Loucy (cell line): ENCODE measurements at regions not wholly inside any gene's neighbourhood (a gene's known extent, or its start where the extent isn't known, plus 50 kb on each side); places are given as distances from the start of the nearest gene placed in this dataset.

ENCODE experiments used
- H2AFZ ChIP-seq: fragments of 200-600 bp; sonication (generic); 2 replicates; pipeline ENCODE4 v1.6.0; 2016; ENCODE audit warnings: antibody characterized with exemption, mild to moderate bottlenecking, low read length, moderate library complexity
- H3F3A ChIP-seq: fragments of 200-600 bp; 2 replicates; pipeline ENCODE4 v1.6.0; 2016; ENCODE audit warnings: antibody characterized with exemption, low read depth, mild to moderate bottlenecking
- H3K27me3 ChIP-seq: fragments of 200-600 bp; sonication (generic); 2 replicates; pipeline ENCODE4 v1.6.1; 2014; ENCODE audit warnings: low read length, mild to moderate bottlenecking; ENCODE audit not compliant: insufficient read depth, poor library complexity, severe bottlenecking
- H3K36me3 ChIP-seq: fragments of 200-600 bp; sonication (generic); 2 replicates; pipeline ENCODE4 v1.6.1; 2016; ENCODE audit warnings: low read length; ENCODE audit not compliant: insufficient read depth
- H3K4me1 ChIP-seq: fragments of 200-600 bp; sonication (generic); 2 replicates; pipeline ENCODE4 v1.5.1; 2014; ENCODE audit warnings: low read length, mild to moderate bottlenecking; ENCODE audit not compliant: insufficient read depth, poor library complexity, severe bottlenecking
- H3K4me2 ChIP-seq: fragments of 200-600 bp; sonication (generic); 2 replicates; pipeline ENCODE4 v1.6.0; 2014; ENCODE audit warnings: antibody characterized with exemption, low read length, low read depth, mild to moderate bottlenecking; ENCODE audit not compliant: poor library complexity, severe bottlenecking
- H3K4me3 ChIP-seq: fragments of 200-600 bp; sonication (generic); 2 replicates; pipeline ENCODE4 v1.5.1; 2014; ENCODE audit warnings: low read length, mild to moderate bottlenecking, mixed read lengths; ENCODE audit not compliant: poor library complexity, severe bottlenecking
- H3K79me2 ChIP-seq: fragments of 200-600 bp; sonication (generic); 2 replicates; pipeline ENCODE4 v1.6.1; 2014; ENCODE audit warnings: low read length; ENCODE audit not compliant: insufficient read depth
- H3K9ac ChIP-seq: fragments of 200-600 bp; sonication (generic); 2 replicates; pipeline ENCODE4 v1.6.0; 2014; ENCODE audit warnings: mild to moderate bottlenecking, low read depth, low read length, moderate library complexity; ENCODE audit not compliant: poor library complexity, severe bottlenecking
- H3K9me2 ChIP-seq: fragments of 200-600 bp; sonication (generic); replicated peaks from 2 replicates; pipeline ENCODE4 v1.6.1; 2016; ENCODE audit warnings: low read depth, low read length, mixed read lengths
- H3K9me3 ChIP-seq: fragments of 200-600 bp; sonication (generic); 2 replicates; pipeline ENCODE4 v1.6.1; 2014; ENCODE audit warnings: mild to moderate bottlenecking, antibody characterized with exemption, low read length, low read depth; ENCODE audit not compliant: insufficient read depth
- H4K20me1 ChIP-seq: fragments of 200-600 bp; sonication (generic); 2 replicates; pipeline ENCODE4 v1.6.0; 2014; ENCODE audit warnings: antibody characterized with exemption, low read length, mild to moderate bottlenecking; ENCODE audit not compliant: insufficient read depth, poor library complexity, severe bottlenecking
- EZH2phosphoT487 ChIP-seq: fragments of 200-600 bp; IDR thresholded peaks from 2 replicates; pipeline ENCODE4 v1.6.1; 2018; ENCODE audit warnings: antibody characterized with exemption, mild to moderate bottlenecking, moderate library complexity, borderline replicate concordance
- TF ChIP-seq, protein P1 (sequence below): fragments of 200-600 bp; sonication (generic); conservative IDR thresholded peaks from 2 replicates; pipeline ENCODE4 v1.5.1; 2014; ENCODE audit warnings: mild to moderate bottlenecking, antibody characterized with exemption, low read length

DNA sequence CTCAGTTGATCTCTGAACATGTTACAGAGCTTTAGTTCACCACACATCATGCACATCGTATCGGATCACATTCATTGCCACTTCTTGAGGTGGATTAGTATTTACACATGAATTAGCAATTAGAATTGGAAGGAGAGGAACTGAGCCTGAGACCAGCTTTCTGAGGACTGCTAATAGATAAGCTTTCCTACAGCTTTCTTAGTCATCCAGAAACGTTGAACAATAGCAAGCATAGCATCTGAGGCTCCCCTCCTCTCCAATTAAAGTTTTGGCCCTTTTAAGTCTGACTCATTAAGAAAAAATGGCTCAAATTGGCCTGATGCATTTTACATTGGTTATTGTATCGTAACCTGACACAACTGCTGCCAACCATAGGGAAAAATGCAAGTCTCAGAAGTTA, 1130.4 kb downstream of the CDH8 start:
- H4K20me1 ChIP-seq = no peaks in the 10 kb centered on the region
- no peak overlapping the region for H3K4me3 ChIP-seq
- no peak overlapping the region for H3K9ac ChIP-seq
- H3K9me3 ChIP-seq = no peaks in the 10 kb centered on the region
- H3K27me3 ChIP-seq = no peaks in the 10 kb centered on the region
- H3K4me1 ChIP-seq = no peaks in the 10 kb centered on the region
- H3K9me2 ChIP-seq = no peaks in the 10 kb centered on the region
- H2AFZ ChIP-seq = no peak overlapping the region
- no peaks in the 10 kb centered on the region for H3K36me3 ChIP-seq
- TF ChIP-seq, protein P1, sequence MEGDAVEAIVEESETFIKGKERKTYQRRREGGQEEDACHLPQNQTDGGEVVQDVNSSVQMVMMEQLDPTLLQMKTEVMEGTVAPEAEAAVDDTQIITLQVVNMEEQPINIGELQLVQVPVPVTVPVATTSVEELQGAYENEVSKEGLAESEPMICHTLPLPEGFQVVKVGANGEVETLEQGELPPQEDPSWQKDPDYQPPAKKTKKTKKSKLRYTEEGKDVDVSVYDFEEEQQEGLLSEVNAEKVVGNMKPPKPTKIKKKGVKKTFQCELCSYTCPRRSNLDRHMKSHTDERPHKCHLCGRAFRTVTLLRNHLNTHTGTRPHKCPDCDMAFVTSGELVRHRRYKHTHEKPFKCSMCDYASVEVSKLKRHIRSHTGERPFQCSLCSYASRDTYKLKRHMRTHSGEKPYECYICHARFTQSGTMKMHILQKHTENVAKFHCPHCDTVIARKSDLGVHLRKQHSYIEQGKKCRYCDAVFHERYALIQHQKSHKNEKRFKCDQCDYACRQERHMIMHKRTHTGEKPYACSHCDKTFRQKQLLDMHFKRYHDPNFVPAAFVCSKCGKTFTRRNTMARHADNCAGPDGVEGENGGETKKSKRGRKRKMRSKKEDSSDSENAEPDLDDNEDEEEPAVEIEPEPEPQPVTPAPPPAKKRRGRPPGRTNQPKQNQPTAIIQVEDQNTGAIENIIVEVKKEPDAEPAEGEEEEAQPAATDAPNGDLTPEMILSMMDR = no peak
- no peak for TF ChIP-seq EZH2phosphoT487
- no peaks in the 10 kb centered on the region for H3F3A ChIP-seq
- H3K79me2 ChIP-seq = no peaks in the 10 kb centered on the region
- no peak overlapping the region for H3K4me2 ChIP-seq

DNA sequence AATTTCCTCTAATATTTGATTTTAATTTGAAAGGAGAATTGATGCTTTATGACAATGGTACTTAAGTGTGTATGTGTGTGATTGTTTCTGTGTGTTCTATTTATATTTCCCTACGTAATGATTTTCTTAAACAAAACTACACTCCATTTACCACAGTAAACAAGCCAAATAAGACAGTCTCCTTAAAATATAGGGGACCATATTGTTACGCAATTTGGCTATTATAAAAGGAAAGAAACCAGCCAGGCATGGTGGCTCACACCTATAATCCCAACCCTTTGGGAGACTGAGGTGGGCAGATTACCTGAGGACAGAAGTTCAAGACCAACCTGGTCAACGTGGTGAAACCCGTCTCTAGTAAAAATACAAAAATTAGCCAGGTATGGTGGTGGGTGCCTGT, 1134.1 kb downstream of the CDH8 start:
- Histone ChIP-seq H3K9ac (no peak overlapping the region), H3K4me2 (no peak overlapping the region), H3K9me2 (no peaks in the 10 kb centered on the region), H3K27me3 (no peaks in the 10 kb centered on the region), H3K4me3 (no peak overlapping the region), H3K4me1 (no peaks in the 10 kb centered on the region), H3F3A (no peaks in the 10 kb centered on the region), H3K9me3 (no peaks in the 10 kb centered on the region), H3K36me3 (no peaks in the 10 kb centered on the region), H2AFZ (no peak overlapping the region), H3K79me2 (no peaks in the 10 kb centered on the region), H4K20me1 (no peaks in the 10 kb centered on the region)
- TF ChIP-seq, protein P1 = no peak
- no peak for TF ChIP-seq EZH2phosphoT487

- Histone ChIP-seq H3K79me2 (no peaks in the 10 kb centered on the region), H3K9me2 (no peaks in the 10 kb centered on the region), H3K9me3 (no peaks in the 10 kb centered on the region; the same call in 1 of the 2 replicates), H3F3A (no peaks in the 10 kb centered on the region), H3K4me3 (no peak overlapping the region), H4K20me1 (no peaks in the 10 kb centered on the region), H2AFZ (no peak overlapping the region), H3K27me3 (no peaks in the 10 kb centered on the region), H3K4me2 (no peak overlapping the region), H3K36me3 (no peaks in the 10 kb centered on the region), H3K9ac (no peak overlapping the region), H3K4me1 (no peaks in the 10 kb centered on the region)
- TF ChIP-seq EZH2phosphoT487 = no peak
Measured at GRCh38 chr16:60882816-60883215, 1153.4 kb downstream of the CDH8 start.

- H3K9me2 ChIP-seq = no peaks in the 10 kb centered on the region
- H3K27me3 ChIP-seq = no peaks in the 10 kb centered on the region
- H3K9me3 ChIP-seq = no peaks in the 10 kb centered on the region
- H3K79me2 ChIP-seq = no peaks in the 10 kb centered on the region
- H3K4me3 ChIP-seq = no peak overlapping the region
- no peak overlapping the region for H2AFZ ChIP-seq
- no peak overlapping the region for H3K9ac ChIP-seq
- H4K20me1 ChIP-seq = no peaks in the 10 kb centered on the region
- H3K4me1 ChIP-seq = no peaks in the 10 kb centered on the region
- no peaks in the 10 kb centered on the region for H3F3A ChIP-seq
- H3K36me3 ChIP-seq = no peaks in the 10 kb centered on the region
- H3K4me2 ChIP-seq = no peak overlapping the region
- TF ChIP-seq EZH2phosphoT487 = no peak
- TF ChIP-seq, protein P1 = no peak
Measured at GRCh38 chr16:60852635-60853034, 1183.6 kb downstream of the CDH8 start.
